IMR-90 (cell line): ENCODE measurements at regions not wholly inside any gene's neighbourhood (a gene's known extent, or its start where the extent isn't known, plus 50 kb on each side); places are given as distances from the start of the nearest gene placed in this dataset.

ENCODE experiments used
- ATAC-seq: fragments of 200-7000 bp; cut with Tn5 transposase; 2 replicates; pipeline ENCODE4 v1.9.1; 2020; ENCODE audit warnings: low read depth, mild to moderate bottlenecking, moderate library complexity
- BruUV-seq: library from RNA; stranded (reverse); fragments of 400-500 nt; replicated peaks from 2 replicates; lab custom pipeline; 2021; lab: Mats Ljungman, UMichigan
- CTCF ChIA-PET: fragments of 300-600 bp; formaldehyde crosslinking; extraction: SDS; loops from one replicate; lab custom pipeline; 2021; ENCODE audit warnings: antibody characterized with exemption; lab: Yijun Ruan, JAX
- POLR2A ChIA-PET: fragments of 300-600 bp; sonication (Branson Sonifier 250); formaldehyde crosslinking; loops from one replicate; lab custom pipeline; 2022; ENCODE audit warnings: antibody characterized with exemption; ENCODE audit not compliant: unreplicated experiment; lab: Charles Lee
- DNase-seq: peaks from one replicate; pipeline ENCODE4 v3.0.0; 2013
- H2AFZ ChIP-seq: replicated peaks from 2 replicates; pipeline ENCODE3; 2013; ENCODE audit warnings: low read length, mild to moderate bottlenecking; ENCODE audit not compliant: poor library complexity
- H2AK5ac ChIP-seq: 2 replicates; pipeline ENCODE4 v1.6.1; 2013; ENCODE audit warnings: low read depth, low read length, inconsistent platforms
- H2AK9ac ChIP-seq: replicated peaks from 2 replicates; pipeline ENCODE3; 2013; ENCODE audit warnings: mild to moderate bottlenecking, low read depth, low read length, moderate library complexity; ENCODE audit not compliant: poor library complexity
- H2BK120ac ChIP-seq: 2 replicates; pipeline ENCODE4 v1.6.1; 2013; ENCODE audit warnings: low read depth, low read length, inconsistent platforms
- H2BK15ac ChIP-seq: 3 replicates; pipeline ENCODE4 v1.6.1; 2013; ENCODE audit warnings: low read depth, low read length, inconsistent platforms
- H2BK20ac ChIP-seq: 2 replicates; pipeline ENCODE4 v1.6.1; 2013; ENCODE audit warnings: low read depth, mild to moderate bottlenecking, inconsistent platforms, low read length, moderate library complexity
- H2BK5ac ChIP-seq: 2 replicates; pipeline ENCODE4 v1.6.1; 2013; ENCODE audit warnings: mild to moderate bottlenecking, low read depth, low read length, inconsistent platforms; ENCODE audit not compliant: poor library complexity, severe bottlenecking
- H3K14ac ChIP-seq: replicated peaks from 2 replicates; pipeline ENCODE4 v1.6.1; 2013; ENCODE audit warnings: low read depth, low read length, inconsistent platforms
- H3K18ac ChIP-seq: 2 replicates; pipeline ENCODE4 v1.6.1; 2013; ENCODE audit warnings: low read depth, low read length, control low read depth
- H3K23ac ChIP-seq: 2 replicates; pipeline ENCODE4 v1.6.1; 2013; ENCODE audit warnings: low read depth, low read length, inconsistent platforms
- H3K27ac ChIP-seq: 2 replicates; pipeline ENCODE4 v1.5.1; 2013; ENCODE audit warnings: mild to moderate bottlenecking, control low read depth, low read length; ENCODE audit not compliant: insufficient read depth
- H3K27me3 ChIP-seq: 2 replicates; pipeline ENCODE4 v1.6.1; 2013; ENCODE audit warnings: low read length; ENCODE audit not compliant: control insufficient read depth, insufficient read depth
- H3K36me3 ChIP-seq: 2 replicates; pipeline ENCODE4 v1.6.1; 2013; ENCODE audit warnings: low read length, mixed read lengths; ENCODE audit not compliant: control insufficient read depth, insufficient read depth
- H3K4ac ChIP-seq: 2 replicates; pipeline ENCODE4 v1.6.1; 2013; ENCODE audit warnings: low read depth, low read length, inconsistent platforms
- H3K4me1 ChIP-seq: 2 replicates; pipeline ENCODE4 v1.6.1; 2013; ENCODE audit warnings: low read length, mixed read lengths; ENCODE audit not compliant: control insufficient read depth, insufficient read depth
- H3K4me2 ChIP-seq: 2 replicates; pipeline ENCODE4 v1.6.1; 2013; ENCODE audit warnings: low read depth, mild to moderate bottlenecking, control low read depth, low read length, moderate library complexity
- H3K4me3 ChIP-seq: 2 replicates; pipeline ENCODE4 v1.5.1; 2013; ENCODE audit warnings: low read depth, mild to moderate bottlenecking, control low read depth, low read length, moderate library complexity; ENCODE audit not compliant: insufficient read depth
- H3K56ac ChIP-seq: 2 replicates; pipeline ENCODE4 v1.6.1; 2013; ENCODE audit warnings: low read length, inconsistent platforms; ENCODE audit not compliant: insufficient read depth; ENCODE audit errors: extremely low read depth
- H3K79me1 ChIP-seq, 2 experiments: 2 replicates each; pipeline ENCODE4 v1.6.1; 2013; ENCODE audit warnings: low read length in 2 of 2, inconsistent platforms in 1 of 2, low read depth in 1 of 2
- H3K9ac ChIP-seq: 2 replicates; pipeline ENCODE4 v1.6.1; 2013; ENCODE audit warnings: low read depth, low read length, control low read depth
- H3K9me1 ChIP-seq: 2 replicates; pipeline ENCODE4 v1.6.1; 2013; ENCODE audit warnings: low read length, inconsistent platforms; ENCODE audit not compliant: insufficient read depth
- H3K9me3 ChIP-seq: 2 replicates; pipeline ENCODE4 v1.6.1; 2013; ENCODE audit warnings: low read length; ENCODE audit not compliant: control insufficient read depth, insufficient read depth
- H4K20me1 ChIP-seq: 2 replicates; pipeline ENCODE4 v1.6.1; 2013; ENCODE audit warnings: low read length, inconsistent platforms; ENCODE audit not compliant: insufficient read depth
- H4K5ac ChIP-seq: 2 replicates; pipeline ENCODE4 v1.6.1; 2013; ENCODE audit warnings: mild to moderate bottlenecking, low read depth, low read length, control low read depth
- H4K8ac ChIP-seq, 2 experiments: 2 replicates each; pipeline ENCODE4 v1.6.1; 2013; ENCODE audit warnings: low read depth in 2 of 2, low read length in 2 of 2, control low read depth in 1 of 2, inconsistent platforms in 1 of 2
- H4K91ac ChIP-seq: 2 replicates; pipeline ENCODE4 v1.6.1; 2013; ENCODE audit warnings: low read depth, low read length, inconsistent platforms; ENCODE audit not compliant: insufficient read depth
- BHLHE40 ChIP-seq: fragments of 150-350 bp; IDR thresholded peaks from 2 replicates; pipeline ENCODE4 v1.6.1; 2016; ENCODE audit warnings: mild to moderate bottlenecking, low read depth, low read length
- CHD1 ChIP-seq: IDR thresholded peaks from 2 replicates; pipeline ENCODE4 v1.6.1; 2012; ENCODE audit warnings: low read depth, low read length, improper control_type of control experiment
- NFE2L2 ChIP-seq: fragments of 150-350 bp; IDR thresholded peaks from 2 replicates; pipeline ENCODE4 v1.6.1; 2016; ENCODE audit warnings: low read depth, mild to moderate bottlenecking, low read length
- RAD21 ChIP-seq: IDR thresholded peaks from 2 replicates; pipeline ENCODE4 v1.6.1; 2012; ENCODE audit warnings: low read length, improper control_type of control experiment
- SMC3 ChIP-seq: fragments of 150-350 bp; IDR thresholded peaks from 2 replicates; pipeline ENCODE4 v1.6.1; 2016; ENCODE audit warnings: low read depth, mild to moderate bottlenecking, antibody characterized with exemption, low read length, moderate library complexity
- WGBS, 2 experiments: methylation state at CpG; one replicate each; pipeline versions ENCODE4 v1.1.5 to v1.1.7; 2013; ENCODE audit warnings: missing lambda C conversion rate in 2 of 2; ENCODE audit not compliant: insufficient read length in 1 of 2; ENCODE audit errors: extremely low coverage in 2 of 2; 5-methylcytosine and 5-hydroxymethylcytosine counted together
- dilution Hi-C: fragments of 300-500 bp; cut with HindIII; formaldehyde crosslinking; loops from one replicate; pipeline ENCODE4 v1.14.3; 2018; ENCODE audit warnings: low sequenced_read_pairs; ENCODE audit not compliant: unreplicated experiment
- in situ Hi-C: fragments of 300-500 bp; cut with MboI; formaldehyde crosslinking; loops from 3 replicates; pipeline ENCODE4 v1.14.3; 2019; ENCODE audit warnings: low sequenced_read_pairs, inconsistent platforms, mixed read lengths
- intact Hi-C: fragments of 100-400 bp; cut with micrococcal nuclease; formaldehyde crosslinking; loops from 2 replicates; pipeline ENCODE4 v1.10.0; 2022

- no TSS peak for BruUV-seq
- in situ Hi-C loops = no loop called here
- H4K91ac ChIP-seq = no peak overlapping the region
Measured at GRCh38 chr18:7305416-7305815, 74.5 kb downstream of the LRRC30 start.

More at GRCh38 chr18:7305416-7305815, 74.5 kb downstream of the LRRC30 start:
- Histone ChIP-seq H3K14ac (no peak overlapping the region), H3K23ac (no peak overlapping the region), H3K4me1 (no peaks in the 10 kb centered on the region), H3K9me3 (0 out of 2 replicates have a peak, but pooled peaks cover 1% of the 10 kb centered on the region), H3K4me3 (no peak overlapping the region), H3K18ac (no peak overlapping the region), H3K56ac (no peak overlapping the region), H3K36me3 (no peaks in the 10 kb centered on the region), H2AFZ (no peak overlapping the region), H3K4ac (no peak overlapping the region), H2BK120ac (no peak overlapping the region), H3K27ac (no peak overlapping the region), H2BK5ac (no peak overlapping the region), H3K9me1 (no peaks in the 10 kb centered on the region), H3K9ac (no peak overlapping the region), H3K4me2 (no peak overlapping the region), H3K79me1 (no peaks in the 10 kb centered on the region), H3K27me3 (no peaks in the 10 kb centered on the region; the same call in 1 of the 2 replicates), H2BK15ac (no peak overlapping the region), H4K20me1 (no peaks in the 10 kb centered on the region), H4K5ac (no peak overlapping the region), H4K8ac (no peak overlapping the region), H2AK5ac (no peak overlapping the region), H2AK9ac (no peak overlapping the region), H2BK20ac (no peak overlapping the region)
- ATAC-seq (no peak), DNase-seq (no peak)
- WGBS, 2 experiments = 74% methylated on average over 5 of the region's 9 CpGs; no CpG with 5 or more reads in 1 of the 2 experiments
- CTCF ChIA-PET = no interaction called here
- dilution Hi-C loops = no loop called here
- TF ChIP-seq NFE2L2 (no peak), RAD21 (no peak), BHLHE40 (no peak), CHD1 (no peak), SMC3 (no peak)
- intact Hi-C loops = no loop called here
- POLR2A ChIA-PET = no interaction called here
